ENCODE measurements at regions not wholly inside any gene's neighbourhood (a gene's known extent, or its start where the extent isn't known, plus 50 kb on each side); places are given as distances from the start of the nearest gene placed in this dataset.

DNA sequence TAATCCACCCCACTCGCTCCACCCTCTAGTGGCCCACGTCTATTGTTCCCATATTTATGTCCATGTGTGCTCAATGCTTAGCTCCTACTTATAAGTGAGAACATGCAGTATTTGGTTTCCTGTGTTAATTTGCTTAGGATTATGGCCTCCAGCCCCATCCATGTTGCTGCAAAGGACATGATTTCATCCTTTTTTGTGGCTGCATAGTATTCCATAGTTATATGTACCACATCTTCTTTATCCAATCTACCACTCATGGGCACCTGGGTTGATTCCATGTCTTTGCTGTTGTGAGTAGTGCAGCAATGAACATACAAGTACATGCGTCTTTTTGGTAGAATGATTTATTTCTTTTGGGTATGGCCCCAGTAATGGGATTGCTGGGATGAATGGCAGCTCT, 319.9 kb downstream of the DYSF start:
- TF ChIP-seq MXI1 (IDR thresholded peaks at IDR 0.05; ENCODE audit: low read depth, low read length) (no peak), TCF12 (IDR thresholded peaks at IDR 0.05) (no peak), GATA2 (CRISPR knock-in tag; IDR thresholded peaks at IDR 0.05) (no peak), RXRA (IDR thresholded peaks at IDR 0.05; ENCODE audit: borderline replicate concordance, low read depth) (no peak)
- TF ChIP-seq, protein P1, sequence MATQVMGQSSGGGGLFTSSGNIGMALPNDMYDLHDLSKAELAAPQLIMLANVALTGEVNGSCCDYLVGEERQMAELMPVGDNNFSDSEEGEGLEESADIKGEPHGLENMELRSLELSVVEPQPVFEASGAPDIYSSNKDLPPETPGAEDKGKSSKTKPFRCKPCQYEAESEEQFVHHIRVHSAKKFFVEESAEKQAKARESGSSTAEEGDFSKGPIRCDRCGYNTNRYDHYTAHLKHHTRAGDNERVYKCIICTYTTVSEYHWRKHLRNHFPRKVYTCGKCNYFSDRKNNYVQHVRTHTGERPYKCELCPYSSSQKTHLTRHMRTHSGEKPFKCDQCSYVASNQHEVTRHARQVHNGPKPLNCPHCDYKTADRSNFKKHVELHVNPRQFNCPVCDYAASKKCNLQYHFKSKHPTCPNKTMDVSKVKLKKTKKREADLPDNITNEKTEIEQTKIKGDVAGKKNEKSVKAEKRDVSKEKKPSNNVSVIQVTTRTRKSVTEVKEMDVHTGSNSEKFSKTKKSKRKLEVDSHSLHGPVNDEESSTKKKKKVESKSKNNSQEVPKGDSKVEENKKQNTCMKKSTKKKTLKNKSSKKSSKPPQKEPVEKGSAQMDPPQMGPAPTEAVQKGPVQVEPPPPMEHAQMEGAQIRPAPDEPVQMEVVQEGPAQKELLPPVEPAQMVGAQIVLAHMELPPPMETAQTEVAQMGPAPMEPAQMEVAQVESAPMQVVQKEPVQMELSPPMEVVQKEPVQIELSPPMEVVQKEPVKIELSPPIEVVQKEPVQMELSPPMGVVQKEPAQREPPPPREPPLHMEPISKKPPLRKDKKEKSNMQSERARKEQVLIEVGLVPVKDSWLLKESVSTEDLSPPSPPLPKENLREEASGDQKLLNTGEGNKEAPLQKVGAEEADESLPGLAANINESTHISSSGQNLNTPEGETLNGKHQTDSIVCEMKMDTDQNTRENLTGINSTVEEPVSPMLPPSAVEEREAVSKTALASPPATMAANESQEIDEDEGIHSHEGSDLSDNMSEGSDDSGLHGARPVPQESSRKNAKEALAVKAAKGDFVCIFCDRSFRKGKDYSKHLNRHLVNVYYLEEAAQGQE (IDR thresholded peaks at IDR 0.05; ENCODE audit: low read depth, low read length) = no peak
- TF ChIP-seq, protein P2, sequence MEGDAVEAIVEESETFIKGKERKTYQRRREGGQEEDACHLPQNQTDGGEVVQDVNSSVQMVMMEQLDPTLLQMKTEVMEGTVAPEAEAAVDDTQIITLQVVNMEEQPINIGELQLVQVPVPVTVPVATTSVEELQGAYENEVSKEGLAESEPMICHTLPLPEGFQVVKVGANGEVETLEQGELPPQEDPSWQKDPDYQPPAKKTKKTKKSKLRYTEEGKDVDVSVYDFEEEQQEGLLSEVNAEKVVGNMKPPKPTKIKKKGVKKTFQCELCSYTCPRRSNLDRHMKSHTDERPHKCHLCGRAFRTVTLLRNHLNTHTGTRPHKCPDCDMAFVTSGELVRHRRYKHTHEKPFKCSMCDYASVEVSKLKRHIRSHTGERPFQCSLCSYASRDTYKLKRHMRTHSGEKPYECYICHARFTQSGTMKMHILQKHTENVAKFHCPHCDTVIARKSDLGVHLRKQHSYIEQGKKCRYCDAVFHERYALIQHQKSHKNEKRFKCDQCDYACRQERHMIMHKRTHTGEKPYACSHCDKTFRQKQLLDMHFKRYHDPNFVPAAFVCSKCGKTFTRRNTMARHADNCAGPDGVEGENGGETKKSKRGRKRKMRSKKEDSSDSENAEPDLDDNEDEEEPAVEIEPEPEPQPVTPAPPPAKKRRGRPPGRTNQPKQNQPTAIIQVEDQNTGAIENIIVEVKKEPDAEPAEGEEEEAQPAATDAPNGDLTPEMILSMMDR (IDR thresholded peaks at IDR 0.05) = no peak
- TF ChIP-seq, protein P3, sequence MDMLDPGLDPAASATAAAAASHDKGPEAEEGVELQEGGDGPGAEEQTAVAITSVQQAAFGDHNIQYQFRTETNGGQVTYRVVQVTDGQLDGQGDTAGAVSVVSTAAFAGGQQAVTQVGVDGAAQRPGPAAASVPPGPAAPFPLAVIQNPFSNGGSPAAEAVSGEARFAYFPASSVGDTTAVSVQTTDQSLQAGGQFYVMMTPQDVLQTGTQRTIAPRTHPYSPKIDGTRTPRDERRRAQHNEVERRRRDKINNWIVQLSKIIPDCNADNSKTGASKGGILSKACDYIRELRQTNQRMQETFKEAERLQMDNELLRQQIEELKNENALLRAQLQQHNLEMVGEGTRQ (IDR thresholded peaks at IDR 0.05; ENCODE audit: borderline replicate concordance, low read depth, low read length) = no peak
- H3K4me2 ChIP-seq = no peak overlapping the region
- no peaks in the 10 kb centered on the region for H3F3A ChIP-seq (replicated peaks; ENCODE audit: insufficient read depth)
- no peaks in the 10 kb centered on the region for H3K4me1 ChIP-seq (ENCODE audit: control insufficient read depth in 1 of 2, insufficient read depth in 2 of 2, low read depth in 1 of 2, low read length in 1 of 2)
- ChIA-PET CTCF (no interaction called here), POLR2A (no interaction called here)
- H3K27me3 ChIP-seq (ENCODE audit: insufficient read depth) = no peaks in the 10 kb centered on the region; the same call in 1 of the 2 replicates
- 67% methylated on average over 3 of the region's 3 CpGs for WGBS (ENCODE audit: low lambda C conversion rate)
- no peaks in the 10 kb centered on the region for H3K36me3 ChIP-seq (replicated peaks in 1 of 2; ENCODE audit: control insufficient read depth in 1 of 2, insufficient read depth in 2 of 2, low read length in 1 of 2)
- H3K9ac ChIP-seq = no peak overlapping the region
- no peaks in the 10 kb centered on the region for H4K20me1 ChIP-seq (ENCODE audit: insufficient read depth)
- H2AFZ ChIP-seq (ENCODE audit: low read depth) = no peak overlapping the region
- no peaks in the 10 kb centered on the region for H3K9me2 ChIP-seq
- no peak for DNase-seq
- H3K27ac ChIP-seq (ENCODE audit: low read depth in 2 of 2, low read length in 1 of 2) = no peak overlapping the region
- H3K9me3 ChIP-seq = no peaks in the 10 kb centered on the region
- H3K79me2 ChIP-seq (ENCODE audit: insufficient read depth) = no peaks in the 10 kb centered on the region
- no peak overlapping the region for H3K4me3 ChIP-seq (ENCODE audit: low read depth in 2 of 2, low read length in 1 of 2)

DNA sequence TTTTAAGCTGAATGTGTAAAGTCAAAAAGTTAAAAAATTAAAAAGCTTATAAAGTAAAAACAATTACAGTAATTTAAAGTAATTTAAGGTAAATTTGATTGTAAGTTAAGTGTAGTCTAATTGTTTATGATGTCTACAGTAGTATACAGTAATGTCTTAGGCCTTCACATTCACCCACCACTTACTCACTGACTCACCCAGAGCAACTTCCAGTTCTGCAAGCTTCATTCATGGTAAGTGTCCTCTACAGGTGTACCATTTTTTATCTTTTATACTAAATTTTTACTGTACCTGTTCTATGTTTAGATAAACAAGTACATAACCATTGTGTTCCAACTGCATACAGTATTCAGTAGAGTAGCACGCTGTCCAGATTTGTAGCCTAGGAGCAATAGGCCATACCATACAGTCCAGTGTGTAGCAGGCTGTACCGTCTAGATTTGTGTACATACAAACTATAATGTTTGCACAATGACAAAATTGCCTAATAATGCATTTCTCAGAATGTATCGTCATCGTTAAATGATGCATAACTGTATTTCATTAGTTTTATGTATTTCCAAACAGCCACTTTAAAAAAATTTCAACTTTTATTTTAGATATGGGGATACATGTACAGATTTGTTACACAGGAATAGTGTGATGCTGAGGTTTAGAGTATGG, 319.3 kb downstream of the DYSF start:
- H3F3A ChIP-seq (replicated peaks; ENCODE audit: insufficient read depth) = no peaks in the 10 kb centered on the region
- no peaks in the 10 kb centered on the region for H3K9me2 ChIP-seq
- no peak overlapping the region for H3K4me3 ChIP-seq (ENCODE audit: low read depth in 2 of 2, low read length in 1 of 2)
- CTCF ChIA-PET = interaction anchor here (1.3 kb wide), 1 partner anchor 228 kb away, joined by 4 read pairs; no protein-coding TSS in a partner anchor
- H3K4me2 ChIP-seq = no peak overlapping the region
- no peaks in the 10 kb centered on the region for H3K79me2 ChIP-seq (ENCODE audit: insufficient read depth)
- H3K4me1 ChIP-seq (ENCODE audit: control insufficient read depth in 1 of 2, insufficient read depth in 2 of 2, low read depth in 1 of 2, low read length in 1 of 2) = no peaks in the 10 kb centered on the region
- no peak overlapping the region for H3K9ac ChIP-seq
- H3K27ac ChIP-seq (ENCODE audit: low read depth in 2 of 2, low read length in 1 of 2) = no peak overlapping the region
- H3K36me3 ChIP-seq (replicated peaks in 1 of 2; ENCODE audit: control insufficient read depth in 1 of 2, insufficient read depth in 2 of 2, low read length in 1 of 2) = no peaks in the 10 kb centered on the region
- H4K20me1 ChIP-seq (ENCODE audit: insufficient read depth) = no peaks in the 10 kb centered on the region
- POLR2A ChIA-PET = no interaction called here
- no peak for DNase-seq
- no peaks in the 10 kb centered on the region for H3K9me3 ChIP-seq
- no peaks in the 10 kb centered on the region for H3K27me3 ChIP-seq (ENCODE audit: insufficient read depth)
- 74% methylated on average over 4 of the region's 4 CpGs for WGBS (ENCODE audit: low lambda C conversion rate)
- H2AFZ ChIP-seq (ENCODE audit: low read depth) = no peak overlapping the region
- TF ChIP-seq, protein P4, sequence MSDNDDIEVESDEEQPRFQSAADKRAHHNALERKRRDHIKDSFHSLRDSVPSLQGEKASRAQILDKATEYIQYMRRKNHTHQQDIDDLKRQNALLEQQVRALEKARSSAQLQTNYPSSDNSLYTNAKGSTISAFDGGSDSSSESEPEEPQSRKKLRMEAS (IDR thresholded peaks at IDR 0.05; ENCODE audit: low read depth) = no peak
- TF ChIP-seq, protein P3 (IDR thresholded peaks at IDR 0.05; ENCODE audit: borderline replicate concordance, low read depth, low read length) = no peak
- TF ChIP-seq YY1 (IDR thresholded peaks at IDR 0.05; ENCODE audit: low read depth) (no peak), RFX5 (IDR thresholded peaks at IDR 0.05; ENCODE audit: low read length) (no peak), FOXM1 (IDR thresholded peaks at IDR 0.05; ENCODE audit: low read depth) (no peak), NFIC (IDR thresholded peaks at IDR 0.05; ENCODE audit: borderline replicate concordance) (no peak)
- TF ChIP-seq, protein P5, sequence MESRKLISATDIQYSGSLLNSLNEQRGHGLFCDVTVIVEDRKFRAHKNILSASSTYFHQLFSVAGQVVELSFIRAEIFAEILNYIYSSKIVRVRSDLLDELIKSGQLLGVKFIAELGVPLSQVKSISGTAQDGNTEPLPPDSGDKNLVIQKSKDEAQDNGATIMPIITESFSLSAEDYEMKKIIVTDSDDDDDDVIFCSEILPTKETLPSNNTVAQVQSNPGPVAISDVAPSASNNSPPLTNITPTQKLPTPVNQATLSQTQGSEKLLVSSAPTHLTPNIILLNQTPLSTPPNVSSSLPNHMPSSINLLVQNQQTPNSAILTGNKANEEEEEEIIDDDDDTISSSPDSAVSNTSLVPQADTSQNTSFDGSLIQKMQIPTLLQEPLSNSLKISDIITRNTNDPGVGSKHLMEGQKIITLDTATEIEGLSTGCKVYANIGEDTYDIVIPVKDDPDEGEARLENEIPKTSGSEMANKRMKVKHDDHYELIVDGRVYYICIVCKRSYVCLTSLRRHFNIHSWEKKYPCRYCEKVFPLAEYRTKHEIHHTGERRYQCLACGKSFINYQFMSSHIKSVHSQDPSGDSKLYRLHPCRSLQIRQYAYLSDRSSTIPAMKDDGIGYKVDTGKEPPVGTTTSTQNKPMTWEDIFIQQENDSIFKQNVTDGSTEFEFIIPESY (IDR thresholded peaks at IDR 0.05; ENCODE audit: borderline replicate concordance, low read depth) = no peak

Data from SK-N-SH (cell line).